ENCODE measurements at regions not wholly inside any gene's neighbourhood (a gene's known extent, or its start where the extent isn't known, plus 50 kb on each side); places are given as distances from the start of the nearest gene placed in this dataset.
"Not testable (repeated sequence)": the region's sequence is repeated elsewhere in the genome, so short reads cannot be mapped to it uniquely, and the experiment has no call there.

DNA sequence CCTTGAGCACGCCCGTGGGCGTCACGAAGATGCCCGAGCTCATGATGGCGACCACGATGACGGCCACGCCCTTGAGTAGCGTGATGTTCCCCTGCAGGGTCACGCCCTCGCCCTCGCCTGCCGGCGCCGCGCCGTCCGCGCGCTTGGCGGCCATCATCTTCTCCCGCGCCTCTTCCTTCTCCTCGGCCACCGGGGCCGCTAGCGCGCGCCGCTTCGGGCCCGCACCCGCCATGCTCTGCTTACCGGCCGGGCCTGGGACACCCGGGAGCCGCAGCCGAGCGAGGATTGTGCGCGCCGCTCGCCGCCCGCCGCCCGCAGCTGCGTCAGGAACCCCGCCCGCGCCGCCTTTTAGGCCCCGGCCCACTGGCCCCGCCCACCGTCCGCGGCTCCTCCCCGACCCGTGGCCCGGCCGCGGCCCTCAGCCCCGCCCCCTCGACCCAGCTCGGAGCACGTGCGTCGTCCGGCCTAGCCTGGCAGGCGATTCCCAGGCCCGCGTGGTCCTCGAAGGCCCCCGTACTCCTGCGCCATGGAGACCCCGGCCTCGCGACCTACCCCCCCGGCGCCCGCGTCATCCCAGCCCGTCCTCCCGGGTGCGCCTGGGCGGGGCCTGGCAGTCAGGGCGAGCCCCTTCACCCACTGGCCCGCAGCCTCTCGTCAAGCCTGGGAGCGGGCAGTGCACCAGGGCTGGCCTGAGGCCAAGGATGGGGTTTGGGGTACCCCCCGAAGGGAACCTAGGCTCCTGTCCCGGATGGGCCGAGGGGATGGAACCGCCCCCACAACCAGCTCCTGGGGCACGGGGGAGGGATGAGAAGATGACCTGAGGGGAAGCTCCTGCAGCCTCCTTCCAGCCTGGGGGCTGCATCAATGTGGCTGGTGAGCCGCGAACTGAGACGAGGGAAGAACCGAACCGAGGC is 79.0 kb upstream of the METTL9 start:
- TF ChIP-seq, protein P1, sequence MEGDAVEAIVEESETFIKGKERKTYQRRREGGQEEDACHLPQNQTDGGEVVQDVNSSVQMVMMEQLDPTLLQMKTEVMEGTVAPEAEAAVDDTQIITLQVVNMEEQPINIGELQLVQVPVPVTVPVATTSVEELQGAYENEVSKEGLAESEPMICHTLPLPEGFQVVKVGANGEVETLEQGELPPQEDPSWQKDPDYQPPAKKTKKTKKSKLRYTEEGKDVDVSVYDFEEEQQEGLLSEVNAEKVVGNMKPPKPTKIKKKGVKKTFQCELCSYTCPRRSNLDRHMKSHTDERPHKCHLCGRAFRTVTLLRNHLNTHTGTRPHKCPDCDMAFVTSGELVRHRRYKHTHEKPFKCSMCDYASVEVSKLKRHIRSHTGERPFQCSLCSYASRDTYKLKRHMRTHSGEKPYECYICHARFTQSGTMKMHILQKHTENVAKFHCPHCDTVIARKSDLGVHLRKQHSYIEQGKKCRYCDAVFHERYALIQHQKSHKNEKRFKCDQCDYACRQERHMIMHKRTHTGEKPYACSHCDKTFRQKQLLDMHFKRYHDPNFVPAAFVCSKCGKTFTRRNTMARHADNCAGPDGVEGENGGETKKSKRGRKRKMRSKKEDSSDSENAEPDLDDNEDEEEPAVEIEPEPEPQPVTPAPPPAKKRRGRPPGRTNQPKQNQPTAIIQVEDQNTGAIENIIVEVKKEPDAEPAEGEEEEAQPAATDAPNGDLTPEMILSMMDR (IDR thresholded peaks at IDR 0.05; ENCODE audit: insufficient read depth, low read depth, low read length) = not testable (repeated sequence)
- not testable (repeated sequence) for TF ChIP-seq EZH2 (IDR thresholded peaks at IDR 0.05; ENCODE audit: insufficient read depth, low read length)
